NOMO-1 (cell line): ENCODE measurements at regions not wholly inside any gene's neighbourhood (a gene's known extent, or its start where the extent isn't known, plus 50 kb on each side); places are given as distances from the start of the nearest gene placed in this dataset.
"Not testable (repeated sequence)": the region's sequence is repeated elsewhere in the genome, so short reads cannot be mapped to it uniquely, and the experiment has no call there.

ENCODE experiments used
- DNase-seq, 2 experiments: peaks; one replicate each; lab custom pipeline; 2025; ENCODE audit not compliant: unreplicated experiment in 2 of 2; lab: John Stamatoyannopoulos, UW

GRCh38 chr15:99826157-99826780 lies 93.0 kb upstream of the LYSMD4 start:
- no peak for DNase-seq

- no peak for DNase-seq
These were observed 90.1 kb upstream of the LYSMD4 start for GRCh38 chr15:99823346-99823745.

GRCh38 chr15:99819981-99820718 lies 86.9 kb upstream of the LYSMD4 start:
- DNase-seq: no peak

- DNase-seq: no peak
These were observed 85.6 kb upstream of the LYSMD4 start for GRCh38 chr15:99818872-99819271.

- not testable (repeated sequence) for DNase-seq
These were observed 83.6 kb upstream of the LYSMD4 start for GRCh38 chr15:99816862-99817261.

GRCh38 chr15:99810663-99811062 lies 77.4 kb upstream of the LYSMD4 start:
- DNase-seq: not testable (repeated sequence)

- not testable (repeated sequence) for DNase-seq
These were observed 66.6 kb upstream of the LYSMD4 start for GRCh38 chr15:99799854-99800250.

- not testable (repeated sequence) for DNase-seq
These were observed 66.1 kb upstream of the LYSMD4 start for GRCh38 chr15:99799182-99799853.

- not testable (repeated sequence) for DNase-seq
These were observed 64.0 kb upstream of the LYSMD4 start for GRCh38 chr15:99796940-99797870.

- DNase-seq: not testable (repeated sequence)
These were observed 58.9 kb upstream of the LYSMD4 start for GRCh38 chr15:99791881-99792807.

GRCh38 chr15:99790751-99791150 lies 57.5 kb upstream of the LYSMD4 start:
- DNase-seq: not testable (repeated sequence)

- DNase-seq: no peak
These were observed 54.9 kb upstream of the LYSMD4 start for GRCh38 chr15:99788156-99788555.

GRCh38 chr15:99784800-99785199 lies 51.6 kb upstream of the LYSMD4 start:
- DNase-seq: not testable (repeated sequence)

- not testable (repeated sequence) for DNase-seq
These were observed 50.8 kb upstream of the LYSMD4 start for GRCh38 chr15:99783918-99784619.
